Gastroesophageal sphincter (tissue), 3 donors: ENCODE measurements at regions not wholly inside any gene's neighbourhood (a gene's known extent, or its start where the extent isn't known, plus 50 kb on each side); places are given as distances from the start of the nearest gene placed in this dataset.

Experiments used
- CTCF ChIP-seq, 4 experiments: fragments of 200-600 bp in 2 of 4; fragments of 450-650 bp in 2 of 4; sonication (generic) in 1 of 4; IDR thresholded peaks; one replicate each; pipeline ENCODE4 v1.5.1; 2017 to 2019; ENCODE audit warnings: antibody characterized with exemption in 4 of 4, mild to moderate bottlenecking in 2 of 4, moderate library complexity in 2 of 4
- EP300 ChIP-seq: sonication (generic); formaldehyde crosslinking; IDR thresholded peaks from one replicate; pipeline ENCODE4 v1.6.1; 2017; ENCODE audit warnings: antibody characterized with exemption, mild to moderate bottlenecking
- POLR2A ChIP-seq, 2 donors: fragments of 450-650 bp; IDR thresholded peaks; one replicate each; pipeline ENCODE4 v1.6.1; 2017; ENCODE audit warnings: antibody characterized with exemption in 2 of 2, mild to moderate bottlenecking in 2 of 2, moderate library complexity in 1 of 2
- POLR2AphosphoS5 ChIP-seq: sonication (generic); formaldehyde crosslinking; IDR thresholded peaks from one replicate; pipeline ENCODE4 v1.6.1; 2017; ENCODE audit warnings: antibody characterized with exemption

- no peak for TF ChIP-seq CTCF (IDR thresholded peaks at IDR 0.05)
- TF ChIP-seq POLR2AphosphoS5: no peak
- TF ChIP-seq POLR2A (IDR thresholded peaks at IDR 0.05): no peak
- no peak for TF ChIP-seq EP300
Measured at GRCh38 chr1:108082738-108083562, 117.2 kb downstream of the SLC25A24 start.
